GM19372 (cell line): ENCODE measurements at regions not wholly inside any gene's neighbourhood (a gene's known extent, or its start where the extent isn't known, plus 50 kb on each side); places are given as distances from the start of the nearest gene placed in this dataset.
"Not testable (repeated sequence)": the region's sequence is repeated elsewhere in the genome, so short reads cannot be mapped to it uniquely, and the experiment has no call there.

ENCODE experiments used
- ATAC-seq: cut with Tn5 transposase; IDR thresholded peaks from one replicate; pipeline ENCODE4 v1.9.1; 2021; ENCODE audit warnings: mild to moderate bottlenecking, low read depth, moderate library complexity; ENCODE audit not compliant: unreplicated experiment

GRCh38 chr11:81359476-81359875 lies 1374.2 kb downstream of the FAM181B start:
- ATAC-seq = no peak

- no peak for ATAC-seq
These were observed 1388.1 kb downstream of the FAM181B start for GRCh38 chr11:81345609-81346008.

GRCh38 chr11:81342966-81343365 lies 1390.7 kb downstream of the FAM181B start:
- ATAC-seq = no peak

GRCh38 chr11:81340225-81340624 lies 1393.4 kb downstream of the FAM181B start:
- no peak for ATAC-seq

GRCh38 chr11:81339521-81339920 lies 1394.1 kb downstream of the FAM181B start:
- no peak for ATAC-seq

- ATAC-seq = no peak
These were observed 1395.9 kb downstream of the FAM181B start for GRCh38 chr11:81337756-81338155.

GRCh38 chr11:81332276-81332675 lies 1401.4 kb downstream of the FAM181B start:
- no peak for ATAC-seq

GRCh38 chr11:81331611-81332235 lies 1401.9 kb downstream of the FAM181B start:
- ATAC-seq = no peak

- ATAC-seq = no peak
These were observed 1402.6 kb downstream of the FAM181B start for GRCh38 chr11:81331088-81331487.

- ATAC-seq = no peak
These were observed 1430.5 kb downstream of the FAM181B start for GRCh38 chr11:81303038-81303664.

- ATAC-seq = no peak
These were observed 1432.4 kb downstream of the FAM181B start for GRCh38 chr11:81301166-81301830.

GRCh38 chr11:81286959-81287358 lies 1446.7 kb downstream of the FAM181B start:
- ATAC-seq = no peak

GRCh38 chr11:81286550-81286949 lies 1447.1 kb downstream of the FAM181B start:
- no peak for ATAC-seq

GRCh38 chr11:81280228-81280627 lies 1453.4 kb downstream of the FAM181B start:
- not testable (repeated sequence) for ATAC-seq

- no peak for ATAC-seq
These were observed 1454.7 kb downstream of the FAM181B start for GRCh38 chr11:81278991-81279390.

GRCh38 chr11:81270686-81271085 lies 1463.0 kb downstream of the FAM181B start:
- no peak for ATAC-seq

- ATAC-seq = no peak
These were observed 1466.4 kb downstream of the FAM181B start for GRCh38 chr11:81267246-81267645.

- ATAC-seq = no peak
These were observed 1474.2 kb downstream of the FAM181B start for GRCh38 chr11:81259471-81259870.

- no peak for ATAC-seq
These were observed 1477.8 kb downstream of the FAM181B start for GRCh38 chr11:81255895-81256294.

- ATAC-seq = no peak
These were observed 1480.4 kb downstream of the FAM181B start for GRCh38 chr11:81253244-81253643.

GRCh38 chr11:81246941-81247340 lies 1486.7 kb downstream of the FAM181B start:
- ATAC-seq = no peak

- no peak for ATAC-seq
These were observed 1487.9 kb downstream of the FAM181B start for GRCh38 chr11:81245791-81246190.
